ENCODE measurements at regions not wholly inside any gene's neighbourhood (a gene's known extent, or its start where the extent isn't known, plus 50 kb on each side); places are given as distances from the start of the nearest gene placed in this dataset.

GRCh38 chr12:111225307-111225706, 143.6 kb downstream of the PHETA1 start:
- Histone ChIP-seq H3K4me3 (no peak overlapping the region), H3K9me3 (ENCODE audit: low read depth) (no peaks in the 10 kb centered on the region), H3K9me2 (replicated peaks; ENCODE audit: insufficient read depth) (no peaks in the 10 kb centered on the region), H3K27me3 (no peaks in the 10 kb centered on the region), H3K4me2 (no peak overlapping the region), H3K79me2 (no peaks in the 10 kb centered on the region), H3K27ac (no peak overlapping the region), H4K20me1 (ENCODE audit: insufficient read depth, poor library complexity, severe bottlenecking) (no peaks in the 10 kb centered on the region), H2AFZ (no peak overlapping the region), H3K4me1 (ENCODE audit: insufficient read depth) (no peaks in the 10 kb centered on the region), H3K36me3 (replicated peaks; ENCODE audit: insufficient read depth, low read depth) (no peaks in the 10 kb centered on the region)
- TF ChIP-seq EZH2 (IDR thresholded peaks at IDR 0.05; ENCODE audit: borderline replicate concordance) (no peak), EZH2phosphoT487 (IDR thresholded peaks at IDR 0.05; ENCODE audit: low read depth, severe bottlenecking, unreplicated experiment) (no peak), CTCF (IDR thresholded peaks at IDR 0.05; ENCODE audit: poor library complexity) (no peak)
- 96% methylated on average over 6 of the region's 6 CpGs for WGBS (ENCODE audit: low lambda C conversion rate, missing lambda C conversion rate)
- DNase-seq (ENCODE audit: low spot score), result no peak

- H2AFZ ChIP-seq, result no peak overlapping the region
- H3K36me3 ChIP-seq (replicated peaks; ENCODE audit: insufficient read depth, low read depth), result no peaks in the 10 kb centered on the region
- DNase-seq (ENCODE audit: low spot score), result no peak
- 69% methylated on average over 14 of the region's 14 CpGs for WGBS (ENCODE audit: low lambda C conversion rate, missing lambda C conversion rate)
- no peak overlapping the region for H3K4me3 ChIP-seq
- H3K9me3 ChIP-seq (ENCODE audit: low read depth), result no peaks in the 10 kb centered on the region
- TF ChIP-seq EZH2 (IDR thresholded peaks at IDR 0.05; ENCODE audit: borderline replicate concordance) (no peak), EZH2phosphoT487 (IDR thresholded peaks at IDR 0.05; ENCODE audit: low read depth, severe bottlenecking, unreplicated experiment) (no peak), CTCF (IDR thresholded peaks at IDR 0.05; ENCODE audit: poor library complexity) (no peak)
- H4K20me1 ChIP-seq (ENCODE audit: insufficient read depth, poor library complexity, severe bottlenecking), result no peaks in the 10 kb centered on the region
- no peaks in the 10 kb centered on the region for H3K9me2 ChIP-seq (replicated peaks; ENCODE audit: insufficient read depth)
- H3K4me1 ChIP-seq (ENCODE audit: insufficient read depth), result no peaks in the 10 kb centered on the region
- H3K79me2 ChIP-seq, result no peaks in the 10 kb centered on the region
- no peaks in the 10 kb centered on the region for H3K27me3 ChIP-seq
- no peak overlapping the region for H3K27ac ChIP-seq
- no peak overlapping the region for H3K4me2 ChIP-seq
Measured at GRCh38 chr12:111224186-111225066, 144.5 kb downstream of the PHETA1 start.

GRCh38 chr12:111222523-111222922, 146.4 kb downstream of the PHETA1 start:
- no peaks in the 10 kb centered on the region for H3K27me3 ChIP-seq
- no peak for DNase-seq (ENCODE audit: low spot score)
- H3K36me3 ChIP-seq (replicated peaks; ENCODE audit: insufficient read depth, low read depth), result no peaks in the 10 kb centered on the region
- 88% methylated on average over 4 of the region's 4 CpGs for WGBS (ENCODE audit: low lambda C conversion rate, missing lambda C conversion rate)
- no peak overlapping the region for H3K4me3 ChIP-seq
- TF ChIP-seq CTCF (IDR thresholded peaks at IDR 0.05; ENCODE audit: poor library complexity) (no peak), EZH2 (IDR thresholded peaks at IDR 0.05; ENCODE audit: borderline replicate concordance) (no peak)
- H2AFZ ChIP-seq, result no peak overlapping the region
- no peaks in the 10 kb centered on the region for H3K9me3 ChIP-seq (ENCODE audit: low read depth)
- no peaks in the 10 kb centered on the region for H3K9me2 ChIP-seq (replicated peaks; ENCODE audit: insufficient read depth)
- H3K4me2 ChIP-seq, result no peak overlapping the region
- no peak overlapping the region for H3K27ac ChIP-seq
- H4K20me1 ChIP-seq (ENCODE audit: insufficient read depth, poor library complexity, severe bottlenecking), result no peaks in the 10 kb centered on the region
- no peaks in the 10 kb centered on the region for H3K4me1 ChIP-seq (ENCODE audit: insufficient read depth)
- H3K79me2 ChIP-seq, result no peaks in the 10 kb centered on the region

All from hepatocyte (in vitro differentiated cells).